A673 (cell line): ENCODE measurements at regions not wholly inside any gene's neighbourhood (a gene's known extent, or its start where the extent isn't known, plus 50 kb on each side); places are given as distances from the start of the nearest gene placed in this dataset.
"Not testable (repeated sequence)": the region's sequence is repeated elsewhere in the genome, so short reads cannot be mapped to it uniquely, and the experiment has no call there.

Experiments used
- BruUV-seq: library from RNA; stranded (reverse); fragments of 400-500 nt; replicated peaks from 2 replicates; lab custom pipeline; 2021; lab: Mats Ljungman, UMichigan
- CTCF ChIA-PET: fragments of 300-600 bp; sonication (Branson Sonifier 250); formaldehyde crosslinking; loops from one replicate; lab custom pipeline; 2022; ENCODE audit warnings: antibody characterized with exemption; lab: Charles Lee
- POLR2A ChIA-PET: fragments of 300-600 bp; sonication (Branson Sonifier 250); formaldehyde crosslinking; loops from one replicate; lab custom pipeline; 2022; ENCODE audit warnings: antibody characterized with exemption; ENCODE audit not compliant: low non-redundant PET; lab: Charles Lee
- DNase-seq: peaks from one replicate; pipeline ENCODE4 v3.0.0-alpha.2; 2015; ENCODE audit warnings: low spot score
- H3K27ac ChIP-seq: fragments of 200-600 bp; sonication (generic); 2 replicates; pipeline ENCODE4 v1.5.1; 2016; ENCODE audit warnings: mixed run types, low read depth, mild to moderate bottlenecking, mixed read lengths, antibody characterized with exemption, low read length; ENCODE audit not compliant: poor library complexity, severe bottlenecking
- H3K27me3 ChIP-seq: fragments of 200-600 bp; sonication (generic); replicated peaks from 2 replicates; pipeline ENCODE4 v1.6.1; 2017; ENCODE audit warnings: mixed run types, low read depth, mild to moderate bottlenecking, mixed read lengths, antibody characterized with exemption, low read length; ENCODE audit not compliant: insufficient read depth, poor library complexity
- H3K36me3 ChIP-seq: fragments of 200-600 bp; sonication (generic); 2 replicates; pipeline ENCODE4 v1.6.1; 2016; ENCODE audit warnings: mixed run types, mild to moderate bottlenecking, mixed read lengths, antibody characterized with exemption, low read length; ENCODE audit not compliant: insufficient read depth, poor library complexity, severe bottlenecking
- H3K4me1 ChIP-seq: fragments of 200-600 bp; sonication (generic); 2 replicates; pipeline ENCODE4 v1.6.1; 2017; ENCODE audit warnings: mixed run types, mild to moderate bottlenecking, mixed read lengths, antibody characterized with exemption, low read length; ENCODE audit not compliant: insufficient read depth, poor library complexity, severe bottlenecking
- H3K4me3 ChIP-seq: fragments of 200-600 bp; sonication (generic); 2 replicates; pipeline ENCODE4 v1.5.1; 2016; ENCODE audit warnings: low read depth, mixed run types, mild to moderate bottlenecking, mixed read lengths, low read length; ENCODE audit not compliant: poor library complexity, severe bottlenecking
- H3K9me3 ChIP-seq: fragments of 200-600 bp; sonication (generic); 2 replicates; pipeline ENCODE4 v1.6.1; 2016; ENCODE audit warnings: mixed run types, low read depth, mild to moderate bottlenecking, mixed read lengths, antibody characterized with exemption, low read length; ENCODE audit not compliant: poor library complexity, severe bottlenecking
- CTCF ChIP-seq: fragments of 300-800, 200-600 bp; sonication (generic); conservative IDR thresholded peaks from 2 replicates; pipeline ENCODE4 v1.5.1; 2017; ENCODE audit warnings: low read depth, mild to moderate bottlenecking, antibody characterized with exemption, low read length, moderate library complexity, mixed read lengths
- EZH2 ChIP-seq: fragments of 200-600 bp; sonication (generic); IDR thresholded peaks from 2 replicates; pipeline ENCODE4 v1.6.1; 2017; ENCODE audit warnings: borderline replicate concordance, low read depth, mild to moderate bottlenecking, mixed read lengths, antibody characterized with exemption, low read length; ENCODE audit not compliant: poor library complexity, severe bottlenecking
- intact Hi-C: fragments of 100-400 bp; cut with micrococcal nuclease; formaldehyde crosslinking; loops from one replicate; pipeline ENCODE4 v1.10.0; 2022; ENCODE audit not compliant: unreplicated experiment

DNA sequence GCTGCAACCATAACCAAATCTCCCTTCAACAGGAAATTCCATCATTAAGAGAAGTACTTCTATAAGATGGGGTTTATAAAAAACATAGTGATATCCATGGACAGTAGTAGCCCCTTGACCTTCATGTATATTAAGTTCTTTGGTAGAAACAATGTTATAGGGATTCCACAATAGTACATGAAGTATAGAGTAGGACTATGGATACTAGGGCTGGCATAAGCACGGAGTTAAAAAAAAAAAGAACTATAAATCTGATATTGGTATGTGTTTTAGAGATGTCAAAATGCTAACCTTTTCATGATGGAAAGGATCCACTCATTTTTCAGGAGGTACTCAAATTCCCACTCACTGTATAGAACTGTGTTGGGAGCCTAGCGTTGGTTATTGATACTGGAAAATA lies 337.6 kb downstream of the FGF10 start:
- no peak for DNase-seq
- ChIA-PET POLR2A (no interaction called here), CTCF (no interaction called here)
- Histone ChIP-seq H3K4me1 (no peaks in the 10 kb centered on the region), H3K9me3 (no peaks in the 10 kb centered on the region), H3K36me3 (no peaks in the 10 kb centered on the region), H3K4me3 (no peak overlapping the region), H3K27ac (no peak overlapping the region), H3K27me3 (no peaks in the 10 kb centered on the region)
- TF ChIP-seq EZH2, result no peak
- no peak for TF ChIP-seq CTCF
- BruUV-seq, result no TSS peak
- intact Hi-C loops, result no loop called here

- Histone ChIP-seq H3K9me3 (no peaks in the 10 kb centered on the region), H3K27me3 (no peaks in the 10 kb centered on the region), H3K27ac (no peak overlapping the region), H3K4me1 (no peaks in the 10 kb centered on the region), H3K36me3 (no peaks in the 10 kb centered on the region), H3K4me3 (no peak overlapping the region)
- BruUV-seq, result no TSS peak
- ChIA-PET CTCF (no interaction called here), POLR2A (no interaction called here)
- intact Hi-C loops, result no loop called here
- no peak for DNase-seq
- TF ChIP-seq CTCF, result no peak
- no peak for TF ChIP-seq EZH2
Observed at GRCh38 chr5:44048276-44048984, 340.8 kb downstream of the FGF10 start.

DNA sequence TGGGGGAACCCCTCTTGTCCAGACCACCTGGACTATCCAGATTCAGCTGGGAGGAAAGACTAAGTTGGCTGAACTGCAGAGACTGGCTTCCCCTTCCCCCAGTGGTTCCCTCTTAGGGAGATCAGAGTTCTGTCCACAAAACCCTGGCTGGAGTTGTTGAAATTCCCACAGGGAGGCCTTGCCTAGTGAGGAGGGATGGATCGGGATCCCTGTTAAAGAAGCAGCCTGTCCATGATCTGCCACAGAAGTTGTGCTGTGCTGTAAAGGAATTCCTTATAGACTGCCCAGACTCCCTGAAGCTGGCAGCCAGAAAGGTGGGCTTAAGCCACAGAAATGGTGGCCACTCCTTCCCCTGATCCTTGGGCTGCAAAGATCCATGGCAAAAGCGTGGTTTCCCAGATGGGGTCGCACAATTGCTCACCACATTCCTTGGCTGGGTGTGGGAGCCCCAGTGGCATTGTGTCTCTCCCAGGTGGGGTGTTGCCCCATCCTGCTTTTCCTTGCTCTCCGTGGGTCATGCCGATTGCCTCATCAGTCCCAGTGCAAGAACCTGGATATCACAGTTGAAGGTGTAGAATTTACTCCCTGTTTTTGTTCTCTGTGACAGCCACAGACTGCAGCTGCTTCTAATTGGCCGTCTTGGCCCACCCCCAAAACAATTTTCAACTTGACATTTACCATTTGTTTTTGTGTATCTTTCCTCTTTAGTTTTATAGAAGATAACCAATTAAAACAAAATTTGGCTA lies 342.4 kb downstream of the FGF10 start:
- ChIA-PET POLR2A (no interaction called here), CTCF (no interaction called here)
- no TSS peak for BruUV-seq
- no peak for DNase-seq
- Histone ChIP-seq H3K9me3 (no peaks in the 10 kb centered on the region), H3K4me1 (no peaks in the 10 kb centered on the region), H3K36me3 (no peaks in the 10 kb centered on the region), H3K4me3 (no peak overlapping the region), H3K27ac (no peak overlapping the region), H3K27me3 (no peaks in the 10 kb centered on the region)
- intact Hi-C loops, result no loop called here
- no peak for TF ChIP-seq EZH2
- TF ChIP-seq CTCF, result no peak

DNA sequence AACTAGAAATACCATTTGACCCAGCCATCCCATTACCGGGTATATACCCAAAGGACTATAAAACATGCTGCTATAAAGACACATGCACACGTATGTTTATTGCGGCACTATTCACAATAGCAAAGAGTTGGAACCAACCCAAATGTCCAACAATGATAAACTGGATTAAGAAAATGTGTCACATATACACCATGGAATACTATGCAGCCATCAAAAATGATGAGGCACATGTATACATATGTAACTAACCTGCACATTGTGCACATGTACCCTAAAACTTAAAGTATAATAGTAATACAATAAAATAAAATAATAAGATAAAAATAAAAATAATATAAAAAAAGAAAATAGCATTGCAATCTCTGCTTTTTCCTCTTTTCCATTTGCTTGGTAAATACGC lies 344.7 kb downstream of the FGF10 start:
- DNase-seq, H3K9me3 ChIP-seq, CTCF ChIA-PET, H3K36me3 ChIP-seq, H3K4me1 ChIP-seq, H3K27ac ChIP-seq, H3K4me3 ChIP-seq, intact Hi-C loops, H3K27me3 ChIP-seq, BruUV-seq, POLR2A ChIA-PET: not testable (repeated sequence)
